HG03159 (cell line): ENCODE measurements at regions not wholly inside any gene's neighbourhood (a gene's known extent, or its start where the extent isn't known, plus 50 kb on each side); places are given as distances from the start of the nearest gene placed in this dataset.
"Not testable (repeated sequence)": the region's sequence is repeated elsewhere in the genome, so short reads cannot be mapped to it uniquely, and the experiment has no call there.

Experiments used
- ATAC-seq: cut with Tn5 transposase; IDR thresholded peaks from one replicate; pipeline ENCODE4 v1.9.1; 2021; ENCODE audit warnings: mild to moderate bottlenecking, moderate library complexity; ENCODE audit not compliant: unreplicated experiment

GRCh38 chr1:68826836-68827235 lies 330.0 kb upstream of the DEPDC1 start:
- no peak for ATAC-seq

DNA sequence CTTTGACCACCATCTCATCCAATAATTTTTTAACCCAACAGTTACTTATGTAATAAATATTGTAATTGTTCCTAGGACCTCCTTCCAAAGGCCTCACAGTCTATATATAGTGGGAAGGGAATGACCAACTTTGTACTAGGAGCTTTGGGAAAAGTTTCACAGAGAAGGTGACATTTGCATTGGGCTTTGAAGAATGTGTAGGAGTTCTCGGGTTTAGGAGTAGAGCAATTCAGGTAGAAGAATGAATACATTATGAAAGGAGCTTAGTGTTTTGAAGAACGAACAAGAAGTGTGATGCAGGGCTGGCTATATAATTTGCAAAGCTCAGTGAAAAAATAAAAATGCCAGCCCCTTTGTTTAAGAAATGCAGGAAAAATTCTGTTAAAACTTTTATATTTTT lies 330.4 kb upstream of the DEPDC1 start:
- ATAC-seq: no peak

GRCh38 chr1:68828013-68828412 lies 331.1 kb upstream of the DEPDC1 start:
- no peak for ATAC-seq

DNA sequence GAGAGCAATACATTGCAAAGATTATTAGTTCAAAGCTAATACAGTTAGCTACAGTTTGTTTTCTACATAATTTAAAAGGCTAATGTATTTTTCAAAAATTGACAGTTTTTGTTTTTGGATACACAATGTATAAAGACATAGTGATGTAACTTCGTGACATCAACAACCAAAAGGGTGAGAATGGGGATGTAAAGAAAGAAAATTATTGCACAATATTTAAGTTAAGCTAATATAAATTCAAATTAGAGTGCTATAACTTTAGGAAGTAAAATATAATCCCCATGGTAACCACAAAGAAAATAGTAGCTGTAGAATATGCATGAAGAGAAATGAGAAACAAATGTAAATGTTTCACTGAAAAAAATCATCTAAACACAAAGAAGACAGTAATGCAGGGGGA lies 334.4 kb upstream of the DEPDC1 start:
- no peak for ATAC-seq

DNA sequence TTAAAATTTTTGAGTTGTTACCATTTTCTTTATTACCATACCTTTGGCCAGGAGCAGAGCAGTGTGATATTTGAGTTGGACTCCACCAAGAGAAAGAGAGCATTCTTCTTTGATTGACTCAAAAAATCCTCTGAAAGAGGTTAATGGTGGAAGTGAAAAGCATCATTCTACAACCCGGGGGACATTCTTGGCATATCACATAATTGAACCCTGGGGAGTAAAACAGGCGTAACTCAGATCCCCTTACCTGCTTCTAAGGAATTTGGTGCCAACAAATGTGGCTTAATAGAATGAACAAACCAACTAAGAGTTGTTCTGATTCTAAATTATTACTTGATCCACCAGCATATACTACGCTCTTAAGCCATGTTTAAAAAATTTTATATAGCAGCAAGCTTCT lies 351.1 kb upstream of the DEPDC1 start:
- no peak for ATAC-seq

DNA sequence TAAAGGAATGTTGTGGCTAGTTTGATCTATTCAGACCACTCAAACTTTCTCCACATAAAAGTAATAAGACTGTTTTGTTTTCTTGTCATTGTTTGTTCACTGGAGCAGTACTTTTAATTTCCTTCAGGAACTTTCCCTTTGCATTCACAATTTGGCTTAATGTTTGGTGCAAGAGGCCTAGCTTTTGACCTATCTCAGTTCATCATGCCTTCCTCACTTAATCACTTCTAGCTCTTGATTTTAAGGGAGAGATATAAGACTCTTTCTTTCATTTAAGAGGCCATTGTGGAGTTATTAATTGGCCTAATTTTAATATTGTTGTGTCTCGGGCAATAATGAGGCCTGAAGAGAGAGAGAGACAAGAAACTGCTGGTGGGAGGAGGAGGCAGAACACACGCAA lies 371.7 kb upstream of the DEPDC1 start:
- ATAC-seq: no peak

GRCh38 chr1:68873144-68873543 lies 376.3 kb upstream of the DEPDC1 start:
- ATAC-seq: no peak

GRCh38 chr1:68881330-68882194 lies 384.7 kb upstream of the DEPDC1 start:
- ATAC-seq: not testable (repeated sequence)

- ATAC-seq: no peak
Measured at GRCh38 chr1:68889471-68889870, 392.6 kb upstream of the DEPDC1 start.

DNA sequence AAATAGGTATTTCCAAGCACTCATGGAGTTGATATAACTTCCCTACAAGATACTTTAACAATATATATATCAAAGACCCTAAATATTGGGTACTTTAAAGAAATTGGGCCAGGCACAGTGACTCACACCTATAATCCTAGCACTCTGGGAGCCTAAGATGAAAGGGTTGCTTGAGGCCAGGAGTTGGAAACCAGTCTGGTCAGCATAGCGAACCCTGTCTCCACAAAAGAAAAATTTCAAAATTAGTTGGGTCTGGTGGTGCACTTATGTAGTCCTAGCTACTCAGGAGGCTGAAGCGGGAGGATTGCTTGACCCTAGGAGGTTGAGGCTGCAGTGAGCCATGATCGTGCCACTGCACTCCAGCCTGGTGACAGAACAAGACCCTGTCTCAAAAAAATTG lies 393.9 kb upstream of the DEPDC1 start:
- ATAC-seq: no peak

DNA sequence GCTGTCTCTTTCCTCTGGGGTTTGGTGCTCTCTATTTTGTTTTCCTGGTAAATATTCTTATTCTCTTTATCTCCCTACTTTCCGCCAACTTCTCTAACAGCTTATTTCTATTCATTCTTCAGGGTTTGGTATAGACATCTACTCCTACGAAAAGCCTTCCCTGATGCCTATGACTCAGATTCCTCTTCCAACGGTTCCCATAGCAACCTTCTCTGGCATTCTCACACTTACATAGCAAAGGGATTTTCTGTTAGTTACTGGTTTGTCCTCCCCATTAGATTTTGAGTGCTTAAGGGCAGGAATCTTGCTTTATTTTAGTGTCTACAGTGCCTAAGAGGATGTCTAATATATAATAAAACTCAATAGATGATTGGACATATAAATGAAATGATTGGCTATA lies 407.6 kb upstream of the DEPDC1 start:
- no peak for ATAC-seq

DNA sequence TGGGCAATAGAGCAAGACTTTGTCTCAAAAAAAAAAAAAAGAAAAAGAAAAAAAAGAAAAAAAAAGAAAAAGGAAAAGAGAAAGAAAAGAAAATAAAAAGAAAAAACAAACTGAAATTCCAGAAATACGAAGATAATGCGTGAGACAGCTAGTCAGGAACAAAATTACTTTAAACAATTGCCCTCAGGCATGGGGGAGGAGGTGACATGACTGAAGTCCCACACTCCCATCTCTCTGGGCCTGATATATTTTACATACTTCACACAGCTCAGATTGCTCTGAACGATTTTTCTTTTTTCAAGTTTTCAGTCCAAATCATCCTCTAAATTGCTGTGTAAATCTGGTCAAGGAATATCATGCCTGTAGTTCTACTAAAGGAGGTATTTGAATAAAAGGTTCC lies 409.5 kb upstream of the DEPDC1 start:
- ATAC-seq: no peak

DNA sequence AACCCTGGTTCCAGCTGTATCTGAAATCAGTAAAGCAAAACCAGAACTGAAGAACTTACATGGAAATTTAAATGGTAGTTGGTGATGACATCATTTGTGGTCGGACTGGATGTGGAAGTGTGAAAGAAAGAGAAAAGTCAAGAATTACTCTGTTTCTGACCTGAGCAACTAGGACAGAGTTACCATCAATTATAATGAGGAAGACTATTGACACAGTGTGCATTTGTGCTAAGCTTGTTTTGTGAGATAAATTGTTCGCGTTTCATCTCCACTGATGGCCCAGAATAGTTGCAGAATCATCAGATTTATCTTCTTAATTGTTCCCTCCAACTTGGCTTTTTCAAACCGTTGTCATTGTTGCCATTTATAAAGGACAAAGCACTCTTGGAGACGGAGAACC lies 410.6 kb upstream of the DEPDC1 start:
- ATAC-seq: no peak

GRCh38 chr1:68908316-68908715 lies 411.4 kb upstream of the DEPDC1 start:
- ATAC-seq: no peak

GRCh38 chr1:68916221-68916902 lies 419.5 kb upstream of the DEPDC1 start:
- no peak for ATAC-seq

GRCh38 chr1:68917456-68917855 lies 420.6 kb upstream of the DEPDC1 start:
- ATAC-seq: no peak

DNA sequence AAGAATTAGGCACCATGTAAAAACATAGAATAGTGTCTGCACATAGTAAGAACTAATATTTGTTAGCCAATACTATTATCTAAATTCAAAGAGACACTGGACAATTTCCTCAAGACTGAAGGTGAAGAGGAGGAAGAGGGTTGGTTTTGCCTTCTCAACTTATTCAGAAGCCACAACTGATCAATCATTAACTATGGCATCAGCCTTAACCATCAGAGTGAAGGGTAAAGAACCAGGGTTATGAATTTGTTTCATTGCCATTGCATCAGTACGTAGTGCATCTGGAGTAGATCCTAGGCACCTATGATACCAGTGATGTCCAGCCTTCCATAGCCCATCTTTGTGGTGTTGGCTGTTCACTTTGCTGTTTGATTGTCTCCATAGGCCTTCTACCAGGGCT lies 421.7 kb upstream of the DEPDC1 start:
- no peak for ATAC-seq

DNA sequence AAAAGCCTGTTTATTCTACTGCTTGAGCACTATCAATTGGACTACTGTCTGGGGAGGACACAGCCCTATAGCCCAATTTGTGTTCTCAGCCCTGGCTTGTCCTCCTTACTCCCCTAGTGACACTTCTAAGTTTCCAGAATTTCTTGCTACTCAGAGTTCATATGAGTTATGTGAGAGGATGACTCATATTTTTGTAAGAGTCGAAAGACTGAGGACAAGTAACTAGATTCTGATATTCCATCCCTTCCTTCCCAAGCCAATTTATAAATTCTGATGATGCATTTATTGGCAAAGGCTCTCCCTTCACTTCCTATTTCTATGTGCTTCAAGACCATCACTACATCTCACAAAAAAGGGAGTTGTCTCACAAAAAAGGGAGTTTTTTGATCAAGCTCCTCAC lies 422.2 kb upstream of the DEPDC1 start:
- no peak for ATAC-seq

GRCh38 chr1:68923475-68924088 lies 426.7 kb upstream of the DEPDC1 start:
- ATAC-seq: not testable (repeated sequence)

DNA sequence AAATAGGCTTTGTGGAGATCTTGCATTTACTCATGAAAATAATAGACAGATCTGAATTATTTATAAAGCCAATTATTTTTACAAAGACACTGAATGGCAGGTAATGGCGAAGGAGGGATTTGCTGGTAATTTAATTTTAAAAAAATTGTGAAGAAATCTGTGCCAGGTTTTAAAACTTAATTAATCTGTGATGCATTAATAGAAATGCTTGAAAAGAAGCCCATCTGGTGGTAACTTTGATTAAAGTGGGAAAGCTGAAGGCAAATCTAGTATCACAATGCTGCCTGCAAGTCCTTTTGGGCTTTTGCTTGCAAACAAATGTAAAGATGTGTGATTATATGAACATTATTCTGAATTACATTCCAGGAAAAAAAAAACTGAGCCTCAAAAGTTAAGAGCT lies 433.2 kb upstream of the DEPDC1 start:
- no peak for ATAC-seq

DNA sequence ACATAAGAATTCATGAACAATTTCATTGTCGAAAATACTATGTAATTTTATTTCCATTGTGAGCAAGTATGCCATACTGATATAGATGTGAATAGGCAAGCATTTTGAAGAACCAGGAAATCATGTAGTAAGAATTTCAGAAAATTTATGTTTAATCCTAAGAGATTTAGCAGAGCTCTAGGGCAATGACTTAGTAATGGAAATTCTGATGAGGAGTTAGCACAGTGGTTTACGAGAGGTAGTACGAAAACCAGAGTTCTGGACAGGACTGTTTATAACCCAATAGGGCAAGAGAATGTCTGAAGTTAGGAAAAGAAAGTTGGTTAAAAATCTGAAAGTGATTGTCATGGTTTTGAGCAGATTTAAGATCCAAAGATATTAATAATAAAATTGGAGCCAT lies 439.6 kb upstream of the DEPDC1 start:
- ATAC-seq: no peak

DNA sequence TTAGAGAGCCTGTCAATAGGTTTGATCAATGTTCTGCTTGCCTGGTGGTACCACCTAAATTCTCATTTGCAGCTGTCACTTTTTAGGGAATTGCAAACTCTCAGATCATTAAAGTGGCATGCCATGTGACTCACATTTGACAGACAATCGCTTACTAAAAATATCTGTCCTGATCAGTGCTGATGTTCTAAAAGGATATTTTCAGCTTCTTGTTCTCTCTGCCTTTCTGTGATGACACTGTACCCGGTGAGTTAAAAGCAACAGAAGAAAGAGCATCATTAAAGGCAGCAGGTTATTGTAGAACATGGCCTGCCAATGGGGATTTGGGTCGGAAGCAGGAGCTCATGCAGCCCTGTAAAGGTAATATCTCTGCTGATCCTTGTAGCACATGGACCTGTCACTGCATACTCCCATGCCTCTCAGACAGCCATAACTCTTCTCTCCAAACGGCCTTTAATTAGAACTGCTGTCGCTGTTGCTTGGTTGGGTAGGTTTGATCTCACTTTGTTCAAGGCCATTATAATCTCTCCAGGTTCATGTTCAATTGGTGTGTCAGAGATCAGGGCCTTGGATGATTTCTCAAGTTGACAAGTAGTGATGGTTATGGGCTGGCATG lies 441.3 kb upstream of the DEPDC1 start:
- ATAC-seq: no peak
